Small intestine (tissue), 7 donors: ENCODE measurements at regions not wholly inside any gene's neighbourhood (a gene's known extent, or its start where the extent isn't known, plus 50 kb on each side); places are given as distances from the start of the nearest gene placed in this dataset.

Source experiments
- DNase-seq, 2 donors: peaks; one replicate each; pipeline versions ENCODE4 v3.0.0 to v3.0.0-alpha.2; 2013
- FAIRE-seq: peaks from 2 replicates; lab custom pipeline; 2012; peaks lifted over from hg19 to GRCh38; lab: Jason Lieb, UNC
- H3K27ac ChIP-seq, 3 donors: one replicate each; pipeline ENCODE4 v1.5.1; 2013; ENCODE audit warnings: low read length in 2 of 3, mild to moderate bottlenecking in 2 of 3, control low read depth in 1 of 3, inconsistent platforms in 1 of 3, low read depth in 1 of 3, moderate library complexity in 1 of 3
- H3K27me3 ChIP-seq, 3 donors: one replicate each; pipeline ENCODE4 v1.6.1; 2013; ENCODE audit warnings: low read length in 3 of 3, inconsistent platforms in 1 of 3; ENCODE audit not compliant: control insufficient read depth in 3 of 3, insufficient read depth in 3 of 3
- H3K36me3 ChIP-seq, 3 donors: one replicate each; pipeline ENCODE4 v1.6.1; 2013; ENCODE audit warnings: low read length in 3 of 3, inconsistent platforms in 1 of 3, low read depth in 1 of 3, mild to moderate bottlenecking in 1 of 3, moderate library complexity in 1 of 3; ENCODE audit not compliant: control insufficient read depth in 3 of 3, insufficient read depth in 2 of 3
- H3K4me1 ChIP-seq, 3 donors: one replicate each; pipeline ENCODE4 v1.6.1; 2013; ENCODE audit warnings: low read length in 2 of 3, inconsistent platforms in 1 of 3, low read depth in 1 of 3, mild to moderate bottlenecking in 1 of 3, moderate library complexity in 1 of 3; ENCODE audit not compliant: control insufficient read depth in 3 of 3, insufficient read depth in 2 of 3
- H3K4me3 ChIP-seq, 3 donors: one replicate each; pipeline ENCODE4 v1.5.1; 2013; ENCODE audit warnings: low read length in 3 of 3, control low read depth in 1 of 3, inconsistent platforms in 1 of 3, low read depth in 1 of 3, mild to moderate bottlenecking in 1 of 3, moderate library complexity in 1 of 3
- H3K9me3 ChIP-seq, 2 donors: one replicate each; pipeline ENCODE4 v1.6.1; 2013; ENCODE audit warnings: low read depth in 1 of 2, low read length in 1 of 2; ENCODE audit not compliant: control insufficient read depth in 2 of 2, insufficient read depth in 1 of 2
- WGBS, 3 donors: extraction: QIAGEN DNeasy Blood & Tissue Kit; methylation state at CpG; one replicate each; pipeline ENCODE4 v1.1.7; 2013; 5-methylcytosine and 5-hydroxymethylcytosine counted together
- donor health status: healthy with polysubstance abuse.
- donor health status: control.
- donor health status: control.
- donor health status: Bipolar disorder and iron deficiency.
- donor health status: healthy.

DNA sequence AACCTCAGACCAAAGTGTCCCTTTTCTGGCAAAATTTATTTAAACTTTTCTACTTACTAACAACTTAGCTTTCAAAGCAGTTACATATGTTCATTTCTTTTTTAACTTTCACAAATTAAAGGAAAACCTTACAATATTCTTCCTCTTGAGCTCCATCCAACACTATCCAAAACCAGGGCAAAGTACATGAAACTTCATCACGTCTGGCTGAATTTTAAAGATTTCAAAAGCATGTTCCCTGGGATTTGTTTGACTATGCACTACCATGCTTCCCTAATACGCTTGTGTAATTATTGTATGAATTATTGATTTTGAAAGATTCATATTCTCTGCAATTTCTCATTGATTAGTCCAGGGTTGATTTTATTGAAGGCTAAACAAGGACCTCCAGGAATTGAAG is 343.1 kb upstream of the TMPO start:
- FAIRE-seq, result no peak
- Histone ChIP-seq H3K27me3 (peaks cover 0 to 2% (median 0%) of the 10 kb centered on the region in 3 donors), H3K4me1 (no peaks in the 10 kb centered on the region), H3K36me3 (no peaks in the 10 kb centered on the region), H3K27ac (no peak overlapping the region), H3K4me3 (no peak overlapping the region), H3K9me3 (no peaks in the 10 kb centered on the region)
- 51 to 66% (median 54%) methylated on average over 2 of the region's 2 CpGs for WGBS, 3 donors
- DNase-seq, result no peak

DNA sequence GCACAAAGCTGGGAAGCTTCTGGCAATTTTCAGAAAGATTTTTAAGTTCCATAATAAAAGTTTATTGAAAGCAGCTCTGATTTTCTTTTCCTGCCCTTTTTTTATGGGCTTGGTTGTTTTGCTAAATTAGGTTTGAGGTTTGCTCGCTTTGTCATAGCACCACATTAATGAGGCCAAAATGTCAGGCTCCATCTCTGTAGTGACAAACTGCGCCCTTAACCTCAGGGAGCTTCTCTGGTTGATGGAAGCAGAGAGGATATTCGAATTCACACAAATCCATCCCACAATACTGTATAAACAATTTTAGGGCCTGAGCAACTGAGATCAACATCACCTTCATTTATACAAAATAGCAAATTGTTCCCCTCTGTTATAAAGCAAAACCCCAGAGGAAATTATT is 342.6 kb upstream of the TMPO start:
- Histone ChIP-seq H3K27ac (no peak overlapping the region), H3K27me3 (peaks cover 0 to 2% (median 0%) of the 10 kb centered on the region in 3 donors), H3K4me1 (no peaks in the 10 kb centered on the region), H3K36me3 (no peaks in the 10 kb centered on the region), H3K9me3 (no peaks in the 10 kb centered on the region), H3K4me3 (no peak overlapping the region)
- FAIRE-seq (no peak), DNase-seq (no peak)
- 82 to 85% (median 83%) methylated on average over 3 of the region's 3 CpGs for WGBS, 3 donors

DNA sequence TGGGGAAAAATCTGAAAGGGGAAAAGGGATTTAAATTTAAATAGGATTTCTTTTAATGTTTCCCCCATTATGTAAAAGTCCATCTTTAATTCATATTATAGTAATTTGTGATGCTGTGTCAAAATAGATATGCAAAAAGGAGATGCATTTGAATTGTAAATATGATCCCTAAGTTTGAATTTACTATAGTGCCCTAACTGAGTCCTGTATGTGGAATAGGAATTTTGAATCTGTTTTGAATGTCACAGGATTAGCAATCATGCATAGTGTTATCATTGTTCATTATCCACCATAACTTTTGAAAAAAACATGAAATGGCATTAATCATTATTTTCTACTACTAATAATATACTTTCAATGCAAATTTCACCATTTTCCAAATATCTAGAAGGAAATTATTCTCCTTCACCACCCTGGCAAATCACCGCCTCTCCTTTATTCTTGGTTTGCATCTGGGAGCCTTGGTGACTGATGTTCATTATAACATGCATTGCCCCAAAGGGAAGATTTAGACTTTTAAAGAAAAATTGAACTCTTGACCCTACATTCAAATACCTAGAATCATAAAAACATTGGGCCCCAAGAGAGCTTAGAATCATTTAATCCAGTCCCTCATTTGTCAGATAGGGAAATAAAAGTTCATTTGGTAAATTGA is 341.5 kb upstream of the TMPO start:
- no peak for DNase-seq
- no peaks in the 10 kb centered on the region for H3K9me3 ChIP-seq
- no peak overlapping the region for H3K27ac ChIP-seq
- H3K36me3 ChIP-seq, result no peaks in the 10 kb centered on the region
- no peak for FAIRE-seq
- 79 to 100% (median 98%) methylated on average over 1 of the region's 1 CpG for WGBS, 3 donors
- peaks cover 0 to 2% (median 0%) of the 10 kb centered on the region in 3 donors for H3K27me3 ChIP-seq
- H3K4me1 ChIP-seq, result no peaks in the 10 kb centered on the region
- H3K4me3 ChIP-seq, result no peak overlapping the region

DNA sequence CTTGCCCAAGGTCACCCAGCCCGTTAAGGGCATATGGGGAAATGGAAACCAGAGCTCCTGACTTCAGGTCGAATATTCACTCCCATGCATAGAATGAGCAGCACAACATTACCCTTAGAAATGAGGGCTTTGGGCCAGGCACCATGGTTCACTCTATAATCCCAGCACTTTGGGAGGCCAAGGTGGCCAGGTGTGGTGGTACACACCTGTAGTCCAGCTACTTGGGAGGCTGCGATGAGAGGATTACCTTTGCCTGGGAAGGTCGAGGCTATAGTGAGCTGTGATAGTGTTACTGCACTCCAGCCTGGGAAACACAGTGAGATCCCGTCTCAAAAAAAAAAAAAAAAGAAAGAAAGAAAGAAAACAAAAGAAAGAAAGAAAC is 341.0 kb upstream of the TMPO start:
- DNase-seq (no peak), FAIRE-seq (no peak)
- no peaks in the 10 kb centered on the region for H3K27me3 ChIP-seq
- H3K4me3 ChIP-seq, result no peak overlapping the region
- WGBS, 3 donors, result 61 to 78% (median 67%) methylated on average over 5 of the region's 5 CpGs
- H3K27ac ChIP-seq, result no peak overlapping the region
- H3K9me3 ChIP-seq, result no peaks in the 10 kb centered on the region
- no peaks in the 10 kb centered on the region for H3K36me3 ChIP-seq
- H3K4me1 ChIP-seq, result no peaks in the 10 kb centered on the region

DNA sequence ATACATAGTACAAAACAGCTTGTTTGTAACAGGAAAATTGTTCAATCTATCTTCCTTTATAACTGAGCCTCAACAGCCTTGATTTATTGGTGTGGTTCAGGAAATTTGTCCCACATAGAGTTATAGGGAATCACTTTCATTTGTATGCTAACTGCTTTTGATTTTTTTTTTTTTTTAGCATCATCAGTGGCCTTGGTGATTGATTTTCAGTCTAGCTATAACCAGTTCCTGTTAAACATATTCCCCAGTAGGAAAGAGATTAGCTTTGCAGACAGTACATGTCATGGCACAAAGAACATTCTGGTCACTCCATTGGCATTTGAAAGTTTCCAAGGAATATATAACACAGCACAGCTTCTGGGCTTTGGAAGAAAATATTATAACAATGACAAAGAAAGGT is 337.3 kb upstream of the TMPO start:
- FAIRE-seq, result no peak

DNA sequence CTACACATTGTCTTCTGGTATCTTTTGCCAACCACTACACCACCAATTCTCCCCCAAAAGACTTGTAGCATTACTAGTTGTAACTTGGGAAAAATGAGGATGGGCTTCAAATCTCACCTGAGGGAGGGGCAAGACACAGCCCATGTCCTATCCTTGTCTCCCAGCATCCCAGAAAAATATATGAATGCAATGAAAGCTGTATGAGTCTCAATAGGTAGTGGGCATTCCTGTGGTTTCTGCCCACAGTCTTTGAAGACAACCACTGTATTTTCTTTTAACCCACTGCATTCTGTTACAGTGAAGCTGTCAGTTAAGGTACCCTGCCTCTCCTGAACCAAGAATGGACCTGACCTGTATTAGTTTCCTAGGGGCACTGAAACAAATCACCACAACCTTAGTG is 336.2 kb upstream of the TMPO start:
- Histone ChIP-seq H3K4me3 (no peak overlapping the region), H3K36me3 (no peaks in the 10 kb centered on the region), H3K9me3 (no peaks in the 10 kb centered on the region), H3K27ac (no peak overlapping the region), H3K27me3 (no peaks in the 10 kb centered on the region), H3K4me1 (no peaks in the 10 kb centered on the region)
- no peak for DNase-seq
- no peak for FAIRE-seq

More for the DNA sequence above, 337.3 kb upstream of the TMPO start:
- DNase-seq, result no peak
- H3K36me3 ChIP-seq, result no peaks in the 10 kb centered on the region
- no peak overlapping the region for H3K27ac ChIP-seq
- no peaks in the 10 kb centered on the region for H3K4me1 ChIP-seq
- no peak overlapping the region for H3K4me3 ChIP-seq
- no peaks in the 10 kb centered on the region for H3K27me3 ChIP-seq
- no peaks in the 10 kb centered on the region for H3K9me3 ChIP-seq

DNA sequence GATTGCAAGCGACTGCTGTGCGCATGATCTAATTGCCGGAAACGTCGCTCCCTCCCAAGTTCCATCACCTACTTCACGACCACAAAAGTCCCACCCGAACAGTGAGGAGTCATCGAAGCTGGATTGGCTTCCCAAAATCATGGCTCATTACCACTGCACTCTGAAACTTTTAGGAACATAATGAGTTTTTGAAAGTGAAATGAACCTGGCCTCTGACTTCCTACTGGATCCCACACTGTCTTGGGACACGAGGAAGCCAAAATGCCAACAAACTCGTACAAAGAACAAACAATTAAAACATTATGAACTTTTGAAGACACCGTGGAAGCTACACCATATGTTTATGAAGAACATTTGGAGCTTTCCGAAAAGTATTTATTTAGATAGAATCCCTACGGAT is 334.8 kb upstream of the TMPO start:
- Histone ChIP-seq H3K27me3 (no peaks in the 10 kb centered on the region), H3K36me3 (no peaks in the 10 kb centered on the region), H3K4me1 (no peaks in the 10 kb centered on the region), H3K27ac (no peak overlapping the region), H3K9me3 (no peaks in the 10 kb centered on the region), H3K4me3 (no peak overlapping the region)
- 79 to 85% (median 81%) methylated on average over 13 of the region's 13 CpGs for WGBS, 3 donors
- DNase-seq, result no peak
- FAIRE-seq, result no peak

DNA sequence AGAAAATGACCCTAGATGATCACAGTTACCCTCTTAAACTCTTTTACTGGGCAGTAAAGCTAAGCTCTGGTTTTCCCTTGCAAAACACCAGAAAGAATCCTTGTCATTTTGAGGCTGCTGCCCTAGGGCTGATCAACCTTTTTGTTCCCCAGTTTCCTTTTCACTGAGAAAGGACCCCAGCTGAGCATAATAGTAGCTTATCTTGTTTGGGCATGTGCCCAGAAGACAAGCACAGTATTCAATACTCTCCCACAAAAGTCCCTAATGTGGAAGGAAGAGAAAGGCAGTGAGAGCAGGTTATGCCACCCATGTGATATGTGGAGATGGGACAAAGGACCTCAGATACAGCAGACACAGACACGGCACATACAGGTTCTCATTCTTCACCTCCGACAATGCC is 332.6 kb upstream of the TMPO start:
- DNase-seq, result no peak
- no peaks in the 10 kb centered on the region for H3K9me3 ChIP-seq
- FAIRE-seq, result no peak
- WGBS, 3 donors, result 90 to 92% (median 90%) methylated on average over 2 of the region's 2 CpGs
- no peaks in the 10 kb centered on the region for H3K36me3 ChIP-seq
- no peak overlapping the region for H3K27ac ChIP-seq
- H3K4me1 ChIP-seq, result no peaks in the 10 kb centered on the region
- no peaks in the 10 kb centered on the region for H3K27me3 ChIP-seq
- no peak overlapping the region for H3K4me3 ChIP-seq

DNA sequence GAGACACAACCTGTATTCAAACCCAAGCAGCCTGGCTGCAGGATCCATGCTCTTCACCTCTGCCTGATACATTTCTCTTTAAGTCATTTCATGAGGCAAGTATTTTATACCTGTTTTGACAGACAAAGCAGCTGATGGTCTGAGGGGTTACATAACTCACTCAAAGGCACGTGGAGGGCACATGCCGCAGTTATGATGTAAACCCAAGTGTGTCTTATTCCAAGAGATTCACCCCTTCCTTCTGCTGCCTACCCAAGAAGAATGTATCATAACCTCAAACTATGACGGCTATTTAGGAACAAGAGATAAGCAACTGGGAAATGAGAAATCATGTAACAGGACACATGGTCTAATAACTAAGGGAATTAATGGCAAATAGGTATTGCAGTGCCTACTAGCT is 329.8 kb upstream of the TMPO start:
- Histone ChIP-seq H3K4me1 (no peaks in the 10 kb centered on the region), H3K27me3 (no peaks in the 10 kb centered on the region), H3K4me3 (no peak overlapping the region), H3K27ac (no peak overlapping the region), H3K9me3 (no peaks in the 10 kb centered on the region), H3K36me3 (no peaks in the 10 kb centered on the region)
- FAIRE-seq, result no peak
- DNase-seq, result no peak
- whole genome bisulfite sequencing, 3 donors, result 56 to 70% (median 68%) methylated on average over 3 of the region's 3 CpGs
